Panc1 (cell line): ENCODE measurements at regions not wholly inside any gene's neighbourhood (a gene's known extent, or its start where the extent isn't known, plus 50 kb on each side); places are given as distances from the start of the nearest gene placed in this dataset.

ENCODE experiments used
- CTCF ChIP-seq: fragments of 450-650 bp; IDR thresholded peaks from 2 replicates; pipeline ENCODE4 v1.5.1; 2017; ENCODE audit warnings: mild to moderate bottlenecking
- POLR2AphosphoS5 ChIP-seq: IDR thresholded peaks from 2 replicates; pipeline ENCODE4 v1.6.1; 2012; ENCODE audit warnings: mild to moderate bottlenecking, low read depth, low read length, moderate library complexity
- REST ChIP-seq, 2 experiments: IDR thresholded peaks; 2 replicates each; pipeline ENCODE4 v1.6.1; 2011 to 2012; ENCODE audit warnings: low read depth in 2 of 2, control low read depth in 1 of 2, low read length in 1 of 2, mild to moderate bottlenecking in 1 of 2, moderate library complexity in 1 of 2; ENCODE audit not compliant: insufficient read depth in 1 of 2
- SIN3A ChIP-seq: IDR thresholded peaks from 2 replicates; pipeline ENCODE4 v1.6.1; 2012; ENCODE audit warnings: low read depth, mild to moderate bottlenecking, low read length, moderate library complexity, borderline replicate concordance; ENCODE audit not compliant: insufficient read depth
- TCF7L2 ChIP-seq: IDR thresholded peaks from 2 replicates; pipeline ENCODE4 v1.6.1; 2011; ENCODE audit warnings: mild to moderate bottlenecking, low read depth, low read length, inconsistent platforms

DNA sequence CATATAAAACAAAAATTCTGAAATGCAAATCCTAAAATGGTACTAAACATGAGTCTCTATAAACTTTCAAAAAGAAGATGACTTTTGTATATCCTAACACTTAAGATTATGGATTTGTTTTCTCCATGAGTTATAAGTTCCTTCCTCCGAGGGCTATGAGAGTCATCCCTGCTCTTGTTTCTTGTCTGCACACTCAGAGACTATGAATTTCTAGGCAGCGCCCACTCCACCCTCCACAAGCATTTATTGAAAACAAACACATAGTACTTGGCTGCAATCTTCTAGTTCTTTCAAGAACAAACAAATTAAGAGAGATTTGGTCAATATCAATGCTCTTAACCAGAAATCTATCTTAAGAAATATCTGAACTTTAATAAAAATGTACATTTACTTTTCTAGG, 211.7 kb downstream of the DKK1 start:
- TF ChIP-seq SIN3A (no peak), CTCF (no peak), TCF7L2 (no peak), POLR2AphosphoS5 (no peak), REST (IDR thresholded peaks at IDR 0.05; ENCODE audit: insufficient read depth in 1 of 2, low read depth in 2 of 2, low read length in 1 of 2) (no peak)
